ENCODE measurements at regions not wholly inside any gene's neighbourhood (a gene's known extent, or its start where the extent isn't known, plus 50 kb on each side); places are given as distances from the start of the nearest gene placed in this dataset.

DNA sequence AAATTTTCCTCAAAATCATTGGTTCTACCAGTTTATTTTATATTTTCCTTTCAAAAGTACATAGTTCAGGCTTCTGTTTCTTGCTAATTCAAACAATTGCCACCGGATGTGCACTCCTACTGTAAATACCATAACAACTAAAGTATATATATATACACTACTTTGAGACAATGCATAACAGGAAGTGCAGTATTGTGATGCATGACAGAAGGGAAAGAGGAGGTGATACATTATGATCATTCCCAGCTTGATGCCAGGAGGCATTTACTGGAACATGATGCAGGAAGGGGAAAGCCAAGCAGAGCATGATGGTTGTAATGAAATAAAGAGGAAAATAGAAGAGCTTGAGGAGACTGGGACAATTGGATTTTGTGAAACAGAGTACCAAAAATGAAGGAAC is 215.2 kb upstream of the NT5C1B start:
- FAIRE-seq: no peak

DNA sequence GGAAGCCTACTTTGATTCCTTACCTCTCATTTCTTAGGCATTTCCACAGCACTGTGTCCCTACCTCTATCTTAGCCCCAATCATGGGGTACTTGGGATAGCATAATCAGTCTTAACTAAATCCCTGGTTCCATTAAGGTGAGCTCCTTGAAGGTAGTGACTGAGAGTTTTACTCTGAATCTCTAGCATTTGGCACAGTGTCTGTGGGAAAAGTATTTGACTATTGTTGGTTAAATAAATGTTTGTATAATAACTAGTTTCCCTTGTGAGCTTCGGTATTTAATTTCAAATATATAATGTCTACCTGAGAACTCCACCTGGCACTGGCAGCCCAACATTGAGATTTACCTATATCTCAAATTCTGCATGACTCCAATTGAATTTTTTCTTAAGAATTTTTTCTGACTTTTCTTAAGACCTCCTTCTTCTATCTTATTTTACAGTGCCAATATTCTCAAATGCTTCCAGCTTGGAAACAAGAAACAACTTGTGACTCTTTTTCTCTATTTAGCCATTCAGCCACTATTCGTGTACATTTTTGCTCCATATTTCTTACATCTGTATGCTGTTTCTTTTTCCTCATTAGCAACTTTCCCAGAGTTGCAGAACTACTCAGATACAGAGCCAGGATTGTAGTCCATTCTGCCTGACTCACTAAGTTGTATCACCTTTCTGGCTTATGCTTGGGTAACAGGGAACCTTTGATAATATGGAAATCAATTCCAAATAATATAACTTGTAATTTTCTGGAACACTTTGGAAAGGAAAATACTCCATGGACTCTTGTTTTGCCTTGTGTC is 214.0 kb upstream of the NT5C1B start:
- H3K4me3 ChIP-seq (replicated peaks in 1 of 3; ENCODE audit: insufficient read depth in 1 of 3, low read depth in 2 of 3, low read length in 3 of 3): no peak overlapping the region
- WGBS (ENCODE audit: low lambda C conversion rate): 84% methylated on average over 2 of the region's 2 CpGs
- H3K79me2 ChIP-seq (ENCODE audit: insufficient read depth, low read length): no peaks in the 10 kb centered on the region
- H3K27ac ChIP-seq (ENCODE audit: extremely low read length, insufficient read depth, low read length): no peak overlapping the region
- CTCF ChIA-PET (ENCODE audit: low intra/inter-chr PET ratio, low total read pairs): no interaction called here
- no peaks in the 10 kb centered on the region for H3K36me3 ChIP-seq (replicated peaks in 1 of 2; ENCODE audit: control insufficient read depth in 1 of 2, insufficient read depth in 2 of 2, low read length in 2 of 2)
- intact Hi-C loops (cut with micrococcal nuclease; ENCODE audit: unreplicated experiment): loop anchor here (5.0 kb wide), 1 partner anchor 1099 kb away; the partner anchor contains the start of gene TTC32
- peaks cover 9% of the 10 kb centered on the region for H4K20me1 ChIP-seq (ENCODE audit: insufficient read depth, low read length)
- no peak overlapping the region for H2AFZ ChIP-seq (ENCODE audit: low read length)
- in situ Hi-C loops (cut with HindIII; ENCODE audit: extremely low pct_ligation_motif_present, low pct_unique_long_range_greater_than_20kb): no loop called here
- no peak overlapping the region for H3K4me2 ChIP-seq (ENCODE audit: low read depth, low read length)
- H3K4me1 ChIP-seq (ENCODE audit: insufficient read depth, low read length): peaks cover 23% of the 10 kb centered on the region
- no peak for ATAC-seq
- FAIRE-seq: no peak
- POLR2A ChIA-PET: no interaction called here
- BruUV-seq (replicated peaks): no TSS peak
- DNase-seq (ENCODE audit: low spot score): no peak
- H3K9me3 ChIP-seq (ENCODE audit: low read length): no peaks in the 10 kb centered on the region
- no peak overlapping the region for H3K9ac ChIP-seq (ENCODE audit: insufficient read depth, low read depth, low read length)
- H3K27me3 ChIP-seq (ENCODE audit: control insufficient read depth in 1 of 2, insufficient read depth in 2 of 2, low read length in 2 of 2): 0 out of 5 replicates have a peak, but pooled peaks cover 0 to 3% of the 10 kb centered on the region in 2 experiments
- TF ChIP-seq ZNF749 (CRISPR knock-in tag; IDR thresholded peaks at IDR 0.05; ENCODE audit: borderline replicate concordance): no peak
- TF ChIP-seq ZNF709 (CRISPR knock-in tag; IDR thresholded peaks at IDR 0.05): no peak
- no peak for TF ChIP-seq PTBP1 (IDR thresholded peaks at IDR 0.05; ENCODE audit: low read depth, low read length, poor library complexity, severe bottlenecking)
- no peak for TF ChIP-seq ELF4 (CRISPR knock-in tag; IDR thresholded peaks at IDR 0.05; ENCODE audit: borderline replicate concordance)

More for the DNA sequence above, 215.2 kb upstream of the NT5C1B start:
- no peaks in the 10 kb centered on the region for H3K36me3 ChIP-seq (replicated peaks in 1 of 2; ENCODE audit: control insufficient read depth in 1 of 2, insufficient read depth in 2 of 2, low read length in 2 of 2)
- ChIA-PET CTCF (ENCODE audit: low intra/inter-chr PET ratio, low total read pairs) (no interaction called here), POLR2A (no interaction called here)
- no peak overlapping the region for H3K9ac ChIP-seq (ENCODE audit: insufficient read depth, low read depth, low read length)
- H3K4me1 ChIP-seq (ENCODE audit: insufficient read depth, low read length): peaks cover 19% of the 10 kb centered on the region
- TF ChIP-seq, protein P1, sequence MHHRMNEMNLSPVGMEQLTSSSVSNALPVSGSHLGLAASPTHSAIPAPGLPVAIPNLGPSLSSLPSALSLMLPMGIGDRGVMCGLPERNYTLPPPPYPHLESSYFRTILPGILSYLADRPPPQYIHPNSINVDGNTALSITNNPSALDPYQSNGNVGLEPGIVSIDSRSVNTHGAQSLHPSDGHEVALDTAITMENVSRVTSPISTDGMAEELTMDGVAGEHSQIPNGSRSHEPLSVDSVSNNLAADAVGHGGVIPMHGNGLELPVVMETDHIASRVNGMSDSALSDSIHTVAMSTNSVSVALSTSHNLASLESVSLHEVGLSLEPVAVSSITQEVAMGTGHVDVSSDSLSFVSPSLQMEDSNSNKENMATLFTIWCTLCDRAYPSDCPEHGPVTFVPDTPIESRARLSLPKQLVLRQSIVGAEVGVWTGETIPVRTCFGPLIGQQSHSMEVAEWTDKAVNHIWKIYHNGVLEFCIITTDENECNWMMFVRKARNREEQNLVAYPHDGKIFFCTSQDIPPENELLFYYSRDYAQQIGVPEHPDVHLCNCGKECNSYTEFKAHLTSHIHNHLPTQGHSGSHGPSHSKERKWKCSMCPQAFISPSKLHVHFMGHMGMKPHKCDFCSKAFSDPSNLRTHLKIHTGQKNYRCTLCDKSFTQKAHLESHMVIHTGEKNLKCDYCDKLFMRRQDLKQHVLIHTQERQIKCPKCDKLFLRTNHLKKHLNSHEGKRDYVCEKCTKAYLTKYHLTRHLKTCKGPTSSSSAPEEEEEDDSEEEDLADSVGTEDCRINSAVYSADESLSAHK (CRISPR knock-in tag; IDR thresholded peaks at IDR 0.05; ENCODE audit: borderline replicate concordance): no peak
- TF ChIP-seq MTA1 (CRISPR knock-in tag; IDR thresholded peaks at IDR 0.05; ENCODE audit: borderline replicate concordance): no peak
- H3K27me3 ChIP-seq (ENCODE audit: control insufficient read depth in 1 of 2, insufficient read depth in 2 of 2, low read length in 2 of 2): 0 out of 5 replicates have a peak, but pooled peaks cover 0 to under 1% of the 10 kb centered on the region in 2 experiments
- intact Hi-C loops (cut with micrococcal nuclease; ENCODE audit: unreplicated experiment): loop anchor here (5.0 kb wide), 1 partner anchor 1098 kb away; the partner anchor contains the start of gene TTC32
- DNase-seq (ENCODE audit: low spot score): no peak
- no TSS peak for BruUV-seq (replicated peaks)
- no peaks in the 10 kb centered on the region for H3K9me3 ChIP-seq (ENCODE audit: low read length)
- in situ Hi-C loops (cut with HindIII; ENCODE audit: extremely low pct_ligation_motif_present, low pct_unique_long_range_greater_than_20kb): no loop called here
- no peak overlapping the region for H3K4me3 ChIP-seq (replicated peaks in 1 of 3; ENCODE audit: insufficient read depth in 1 of 3, low read depth in 2 of 3, low read length in 3 of 3)
- no peaks in the 10 kb centered on the region for H3K79me2 ChIP-seq (ENCODE audit: insufficient read depth, low read length)
- no peak overlapping the region for H3K27ac ChIP-seq (ENCODE audit: extremely low read length, insufficient read depth, low read length)
- ATAC-seq: no peak
- H3K4me2 ChIP-seq (ENCODE audit: low read depth, low read length): no peak overlapping the region
- H2AFZ ChIP-seq (ENCODE audit: low read length): no peak overlapping the region
- 47% methylated on average over 1 of the region's 1 CpG for WGBS (ENCODE audit: low lambda C conversion rate)
- H4K20me1 ChIP-seq (ENCODE audit: insufficient read depth, low read length): peaks cover 9% of the 10 kb centered on the region
